ENCODE measurements at regions not wholly inside any gene's neighbourhood (a gene's known extent, or its start where the extent isn't known, plus 50 kb on each side); places are given as distances from the start of the nearest gene placed in this dataset.

GRCh38 chr2:155722290-155722689, 610.2 kb downstream of the NR4A2 start:
- no peaks in the 10 kb centered on the region for H3K4me1 ChIP-seq (ENCODE audit: control insufficient read depth, insufficient read depth, low read length)
- 14% methylated on average over 2 of the region's 3 CpGs; no CpG with 5 or more reads in 1 of the 2 experiments for WGBS, 2 experiments (ENCODE audit: extremely low coverage in 2 of 2, insufficient read length in 1 of 2)
- H3K14ac ChIP-seq (replicated peaks; ENCODE audit: low read depth, low read length) = no peak overlapping the region
- H4K5ac ChIP-seq (ENCODE audit: low read depth, low read length) = no peak overlapping the region
- H4K20me1 ChIP-seq (ENCODE audit: insufficient read depth, low read length) = no peaks in the 10 kb centered on the region
- no peak overlapping the region for H2BK20ac ChIP-seq (ENCODE audit: low read depth, low read length)
- H3K79me1 ChIP-seq (ENCODE audit: low read depth in 1 of 2, low read length in 2 of 2) = no peaks in the 10 kb centered on the region
- no peak overlapping the region for H3K18ac ChIP-seq (ENCODE audit: low read depth, low read length)
- no peak overlapping the region for H3K4me2 ChIP-seq (ENCODE audit: low read depth, low read length)
- H3K4ac ChIP-seq (ENCODE audit: low read depth, low read length) = no peak overlapping the region
- no peak overlapping the region for H2BK15ac ChIP-seq (ENCODE audit: low read depth, low read length)
- intact Hi-C loops (cut with micrococcal nuclease) = no loop called here
- H3K56ac ChIP-seq (ENCODE audit: extremely low read depth, insufficient read depth, low read length) = no peak overlapping the region
- H3K9ac ChIP-seq (ENCODE audit: low read depth, low read length) = no peak overlapping the region
- H3K4me3 ChIP-seq (ENCODE audit: insufficient read depth, low read depth, low read length) = no peak overlapping the region
- dilution Hi-C loops (cut with HindIII; ENCODE audit: low sequenced_read_pairs, unreplicated experiment) = no loop called here
- no peak overlapping the region for H3K23ac ChIP-seq (ENCODE audit: low read depth, low read length)
- H2BK120ac ChIP-seq (ENCODE audit: low read depth, low read length) = no peak overlapping the region
- in situ Hi-C loops (cut with MboI; ENCODE audit: low sequenced_read_pairs) = no loop called here
- H3K9me3 ChIP-seq (ENCODE audit: control insufficient read depth, insufficient read depth, low read length) = peaks cover 6% of the 10 kb centered on the region; the same call in 1 of the 2 replicates
- no peak overlapping the region for H2AFZ ChIP-seq (replicated peaks; ENCODE audit: low read length, poor library complexity)
- ChIA-PET POLR2A (ENCODE audit: unreplicated experiment) (no interaction called here), CTCF (no interaction called here)
- H3K27ac ChIP-seq (ENCODE audit: insufficient read depth, low read length) = no peak overlapping the region
- H3K27me3 ChIP-seq (ENCODE audit: control insufficient read depth, insufficient read depth, low read length) = no peaks in the 10 kb centered on the region
- ATAC-seq (ENCODE audit: low read depth) = no peak
- H2AK9ac ChIP-seq (replicated peaks; ENCODE audit: low read depth, low read length, poor library complexity) = no peak overlapping the region
- H4K8ac ChIP-seq (ENCODE audit: low read depth in 2 of 2, low read length in 2 of 2) = no peak overlapping the region
- no peak overlapping the region for H2BK5ac ChIP-seq (ENCODE audit: low read depth, low read length, poor library complexity, severe bottlenecking)
- no peak overlapping the region for H4K91ac ChIP-seq (ENCODE audit: insufficient read depth, low read depth, low read length)
- DNase-seq = no peak
- H3K9me1 ChIP-seq (ENCODE audit: insufficient read depth, low read length) = no peaks in the 10 kb centered on the region
- H3K36me3 ChIP-seq (ENCODE audit: control insufficient read depth, insufficient read depth, low read length) = no peaks in the 10 kb centered on the region
- TF ChIP-seq SMC3 (IDR thresholded peaks at IDR 0.05; ENCODE audit: low read depth, low read length) = no peak
- no peak for TF ChIP-seq RFX5 (IDR thresholded peaks at IDR 0.05; ENCODE audit: low read depth, low read length)
- TF ChIP-seq CTCF (conservative IDR thresholded peaks at IDR 0.05; ENCODE audit: low read depth, low read length) = no peak
- TF ChIP-seq CHD1 (IDR thresholded peaks at IDR 0.05; ENCODE audit: low read depth, low read length) = no peak
- TF ChIP-seq RAD21 (IDR thresholded peaks at IDR 0.05; ENCODE audit: low read length) = no peak
- TF ChIP-seq NFE2L2 (IDR thresholded peaks at IDR 0.05; ENCODE audit: low read depth, low read length) = no peak
- no peak for TF ChIP-seq ELK1 (IDR thresholded peaks at IDR 0.05; ENCODE audit: borderline replicate concordance, low read depth, low read length)
- no peak for TF ChIP-seq BHLHE40 (IDR thresholded peaks at IDR 0.05; ENCODE audit: low read depth, low read length)
- H2AK5ac ChIP-seq (ENCODE audit: low read depth, low read length) = no peak overlapping the region
- no TSS peak for BruUV-seq (replicated peaks)

All from IMR-90 (cell line).